ENCODE measurements at regions not wholly inside any gene's neighbourhood (a gene's known extent, or its start where the extent isn't known, plus 50 kb on each side); places are given as distances from the start of the nearest gene placed in this dataset.

GRCh38 chr4:180937083-180937482 lies 1306.1 kb upstream of the TENM3 start:
- Histone ChIP-seq H3K27me3 (ENCODE audit: control insufficient read depth, insufficient read depth, low read length) (no peaks in the 10 kb centered on the region), H3K9me3 (replicated peaks; ENCODE audit: control insufficient read depth, low read depth, low read length) (no peaks in the 10 kb centered on the region), H3K36me3 (ENCODE audit: control insufficient read depth, insufficient read depth, low read length) (no peaks in the 10 kb centered on the region), H3K4me1 (ENCODE audit: control insufficient read depth, insufficient read depth, low read length) (no peaks in the 10 kb centered on the region), H3K4me3 (ENCODE audit: low read length) (no peak overlapping the region), H3K27ac (ENCODE audit: low read length) (no peak overlapping the region)
- no CpG with 5 or more reads among the region's 3 CpGs for WGBS (ENCODE audit: insufficient coverage)
- peak; percentile 22 for DNase-seq

GRCh38 chr4:180940680-180941079 lies 1302.5 kb upstream of the TENM3 start:
- DNase-seq = no peak
- Histone ChIP-seq H3K9me3 (replicated peaks; ENCODE audit: control insufficient read depth, low read depth, low read length) (no peaks in the 10 kb centered on the region), H3K4me3 (ENCODE audit: low read length) (no peak overlapping the region), H3K27ac (ENCODE audit: low read length) (no peak overlapping the region), H3K27me3 (ENCODE audit: control insufficient read depth, insufficient read depth, low read length) (no peaks in the 10 kb centered on the region), H3K4me1 (ENCODE audit: control insufficient read depth, insufficient read depth, low read length) (no peaks in the 10 kb centered on the region), H3K36me3 (ENCODE audit: control insufficient read depth, insufficient read depth, low read length) (no peaks in the 10 kb centered on the region)
- no CpG with 5 or more reads among the region's 1 CpG for WGBS (ENCODE audit: insufficient coverage)

GRCh38 chr4:180942367-180942916 lies 1300.8 kb upstream of the TENM3 start:
- no peak for DNase-seq
- Histone ChIP-seq H3K36me3 (ENCODE audit: control insufficient read depth, insufficient read depth, low read length) (no peaks in the 10 kb centered on the region), H3K27ac (ENCODE audit: low read length) (no peak overlapping the region), H3K4me3 (ENCODE audit: low read length) (no peak overlapping the region), H3K27me3 (ENCODE audit: control insufficient read depth, insufficient read depth, low read length) (no peaks in the 10 kb centered on the region), H3K4me1 (ENCODE audit: control insufficient read depth, insufficient read depth, low read length) (no peaks in the 10 kb centered on the region), H3K9me3 (replicated peaks; ENCODE audit: control insufficient read depth, low read depth, low read length) (no peaks in the 10 kb centered on the region)
- 80% methylated on average over 1 of the region's 5 CpGs for WGBS (ENCODE audit: insufficient coverage)

GRCh38 chr4:180946188-180946587 lies 1297.0 kb upstream of the TENM3 start:
- no peaks in the 10 kb centered on the region for H3K4me1 ChIP-seq (ENCODE audit: control insufficient read depth, insufficient read depth, low read length)
- no CpG with 5 or more reads among the region's 4 CpGs for WGBS (ENCODE audit: insufficient coverage)

GRCh38 chr4:180947425-180947824 lies 1295.8 kb upstream of the TENM3 start:
- Histone ChIP-seq H3K9me3 (replicated peaks; ENCODE audit: control insufficient read depth, low read depth, low read length) (no peaks in the 10 kb centered on the region), H3K4me3 (ENCODE audit: low read length) (no peak overlapping the region), H3K27ac (ENCODE audit: low read length) (no peak overlapping the region), H3K27me3 (ENCODE audit: control insufficient read depth, insufficient read depth, low read length) (no peaks in the 10 kb centered on the region), H3K36me3 (ENCODE audit: control insufficient read depth, insufficient read depth, low read length) (no peaks in the 10 kb centered on the region), H3K4me1 (ENCODE audit: control insufficient read depth, insufficient read depth, low read length) (no peaks in the 10 kb centered on the region)
- DNase-seq = peak; percentile 39
- WGBS (ENCODE audit: insufficient coverage) = no CpG with 5 or more reads among the region's 5 CpGs

More at GRCh38 chr4:180946188-180946587, 1297.0 kb upstream of the TENM3 start:
- DNase-seq = no peak
- Histone ChIP-seq H3K4me3 (ENCODE audit: low read length) (no peak overlapping the region), H3K27me3 (ENCODE audit: control insufficient read depth, insufficient read depth, low read length) (no peaks in the 10 kb centered on the region), H3K9me3 (replicated peaks; ENCODE audit: control insufficient read depth, low read depth, low read length) (no peaks in the 10 kb centered on the region), H3K36me3 (ENCODE audit: control insufficient read depth, insufficient read depth, low read length) (no peaks in the 10 kb centered on the region), H3K27ac (ENCODE audit: low read length) (no peak overlapping the region)

- 100% methylated on average over 1 of the region's 7 CpGs for WGBS (ENCODE audit: insufficient coverage)
- H3K4me3 ChIP-seq (ENCODE audit: low read length) = no peak overlapping the region
- no peaks in the 10 kb centered on the region for H3K9me3 ChIP-seq (replicated peaks; ENCODE audit: control insufficient read depth, low read depth, low read length)
- H3K27ac ChIP-seq (ENCODE audit: low read length) = no peak overlapping the region
- no peaks in the 10 kb centered on the region for H3K27me3 ChIP-seq (ENCODE audit: control insufficient read depth, insufficient read depth, low read length)
- no peaks in the 10 kb centered on the region for H3K4me1 ChIP-seq (ENCODE audit: control insufficient read depth, insufficient read depth, low read length)
- no peak for DNase-seq
- no peaks in the 10 kb centered on the region for H3K36me3 ChIP-seq (ENCODE audit: control insufficient read depth, insufficient read depth, low read length)
These were observed 1293.6 kb upstream of the TENM3 start for GRCh38 chr4:180949424-180950213.

GRCh38 chr4:180950377-180950776 lies 1292.8 kb upstream of the TENM3 start:
- no peak overlapping the region for H3K4me3 ChIP-seq (ENCODE audit: low read length)
- no CpG with 5 or more reads among the region's 1 CpG for WGBS (ENCODE audit: insufficient coverage)
- H3K9me3 ChIP-seq (replicated peaks; ENCODE audit: control insufficient read depth, low read depth, low read length) = no peaks in the 10 kb centered on the region
- H3K4me1 ChIP-seq (ENCODE audit: control insufficient read depth, insufficient read depth, low read length) = no peaks in the 10 kb centered on the region
- H3K36me3 ChIP-seq (ENCODE audit: control insufficient read depth, insufficient read depth, low read length) = no peaks in the 10 kb centered on the region
- DNase-seq = no peak
- H3K27me3 ChIP-seq (ENCODE audit: control insufficient read depth, insufficient read depth, low read length) = no peaks in the 10 kb centered on the region
- H3K27ac ChIP-seq (ENCODE audit: low read length) = no peak overlapping the region

- H3K27me3 ChIP-seq (ENCODE audit: control insufficient read depth, insufficient read depth, low read length) = no peaks in the 10 kb centered on the region
- H3K27ac ChIP-seq (ENCODE audit: low read length) = no peak overlapping the region
- no peaks in the 10 kb centered on the region for H3K4me1 ChIP-seq (ENCODE audit: control insufficient read depth, insufficient read depth, low read length)
- no peak overlapping the region for H3K4me3 ChIP-seq (ENCODE audit: low read length)
- WGBS (ENCODE audit: insufficient coverage) = no CpG with 5 or more reads among the region's 2 CpGs
- no peaks in the 10 kb centered on the region for H3K9me3 ChIP-seq (replicated peaks; ENCODE audit: control insufficient read depth, low read depth, low read length)
- DNase-seq = no peak
- no peaks in the 10 kb centered on the region for H3K36me3 ChIP-seq (ENCODE audit: control insufficient read depth, insufficient read depth, low read length)
These were observed 1291.9 kb upstream of the TENM3 start for GRCh38 chr4:180951312-180951711.

GRCh38 chr4:180953572-180953971 lies 1289.6 kb upstream of the TENM3 start:
- Histone ChIP-seq H3K4me3 (ENCODE audit: low read length) (no peak overlapping the region), H3K27me3 (ENCODE audit: control insufficient read depth, insufficient read depth, low read length) (no peaks in the 10 kb centered on the region), H3K36me3 (ENCODE audit: control insufficient read depth, insufficient read depth, low read length) (no peaks in the 10 kb centered on the region), H3K27ac (ENCODE audit: low read length) (no peak overlapping the region), H3K4me1 (ENCODE audit: control insufficient read depth, insufficient read depth, low read length) (no peaks in the 10 kb centered on the region), H3K9me3 (replicated peaks; ENCODE audit: control insufficient read depth, low read depth, low read length) (no peaks in the 10 kb centered on the region)
- 80% methylated on average over 1 of the region's 4 CpGs for WGBS (ENCODE audit: insufficient coverage)
- DNase-seq = no peak

- no peak overlapping the region for H3K4me3 ChIP-seq (ENCODE audit: low read length)
- H3K4me1 ChIP-seq (ENCODE audit: control insufficient read depth, insufficient read depth, low read length) = no peaks in the 10 kb centered on the region
- H3K27me3 ChIP-seq (ENCODE audit: control insufficient read depth, insufficient read depth, low read length) = no peaks in the 10 kb centered on the region
- 20% methylated on average over 1 of the region's 4 CpGs for WGBS (ENCODE audit: insufficient coverage)
- no peak overlapping the region for H3K27ac ChIP-seq (ENCODE audit: low read length)
- no peaks in the 10 kb centered on the region for H3K36me3 ChIP-seq (ENCODE audit: control insufficient read depth, insufficient read depth, low read length)
- peak; percentile 18 for DNase-seq
- H3K9me3 ChIP-seq (replicated peaks; ENCODE audit: control insufficient read depth, low read depth, low read length) = no peaks in the 10 kb centered on the region
These were observed 1282.3 kb upstream of the TENM3 start for GRCh38 chr4:180960743-180961401.

Data from muscle of leg (tissue), 3 donors.